Left lung (tissue), 4 donors: ENCODE measurements at regions not wholly inside any gene's neighbourhood (a gene's known extent, or its start where the extent isn't known, plus 50 kb on each side); places are given as distances from the start of the nearest gene placed in this dataset.

Source experiments
- ATAC-seq: fragments of 200-7000 bp; cut with Tn5 transposase; one replicate; pipeline ENCODE4 v1.9.1; 2020; ENCODE audit warnings: moderate library complexity
- DNase-seq, 4 donors: peaks; one replicate each; pipeline ENCODE4 v3.0.0-alpha.2; 2013 to 2020
- H3K27ac ChIP-seq, 2 donors: fragments of 200-600 bp; sonication (generic) in 1 of 2; one replicate each; pipeline versions ENCODE4 v1.5.0 to v1.8.0; 2020 to 2021
- H3K27me3 ChIP-seq, 2 donors: fragments of 200-600 bp; sonication (generic) in 1 of 2; one replicate each; pipeline versions ENCODE4 v1.5.0 to v1.8.0; 2020 to 2021
- H3K36me3 ChIP-seq, 2 donors: fragments of 200-600 bp; sonication (generic) in 1 of 2; one replicate each; pipeline versions ENCODE4 v1.5.0 to v1.8.0; 2020 to 2021
- H3K4me1 ChIP-seq, 2 donors: fragments of 200-600 bp; one replicate each; pipeline ENCODE4 v1.8.0; 2021
- H3K4me3 ChIP-seq, 2 donors: fragments of 200-600 bp; sonication (generic) in 1 of 2; one replicate each; pipeline versions ENCODE4 v1.5.0 to v1.8.0; 2020 to 2021; ENCODE audit warnings: mild to moderate bottlenecking in 1 of 2
- H3K9me3 ChIP-seq, 2 donors: fragments of 200-600 bp; sonication (generic) in 1 of 2; one replicate each; pipeline versions ENCODE4 v1.5.0 to v1.8.0; 2020 to 2021
- CTCF ChIP-seq, 2 donors: fragments of 200-600 bp; sonication (generic) in 1 of 2; IDR thresholded peaks; one replicate each; pipeline versions ENCODE4 v1.5.0 to v1.8.0; 2021; ENCODE audit warnings: antibody characterized with exemption in 2 of 2
- intact Hi-C, 2 donors: fragments of 100-400 bp; cut with DNase I; formaldehyde crosslinking; loops; one replicate each; pipeline versions ENCODE4 v1.11.2 to v1.14.2; 2022
- donor health status: DM: no; HTN: yes; CAD: no.
- donor health status: DM: no; HTN: no; CAD: no.

- no peaks in the 10 kb centered on the region for H3K36me3 ChIP-seq
- H3K9me3 ChIP-seq: no peaks in the 10 kb centered on the region
- H3K27me3 ChIP-seq: no peaks in the 10 kb centered on the region
- no peak for TF ChIP-seq CTCF (IDR thresholded peaks at IDR 0.05)
- no peaks in the 10 kb centered on the region for H3K4me1 ChIP-seq
- DNase-seq (no peak), ATAC-seq (no peak)
- no peak overlapping the region for H3K27ac ChIP-seq
- no peak overlapping the region for H3K4me3 ChIP-seq
- intact Hi-C loops: no loop called here
Measured at GRCh38 chr5:168169791-168170190, 121.7 kb upstream of the WWC1 start.

GRCh38 chr5:168171901-168172759, 119.3 kb upstream of the WWC1 start:
- Histone ChIP-seq H3K4me1 (no peaks in the 10 kb centered on the region), H3K27ac (no peak overlapping the region), H3K36me3 (no peaks in the 10 kb centered on the region), H3K4me3 (no peak overlapping the region), H3K9me3 (no peaks in the 10 kb centered on the region), H3K27me3 (no peaks in the 10 kb centered on the region)
- intact Hi-C loops: no loop called here
- ATAC-seq (peak; percentile 70), DNase-seq (no peak)
- TF ChIP-seq CTCF (IDR thresholded peaks at IDR 0.05): no peak

- Histone ChIP-seq H3K36me3 (no peaks in the 10 kb centered on the region), H3K9me3 (no peaks in the 10 kb centered on the region), H3K27me3 (no peaks in the 10 kb centered on the region), H3K4me1 (no peaks in the 10 kb centered on the region), H3K27ac (no peak overlapping the region), H3K4me3 (no peak overlapping the region)
- DNase-seq: no peak
- intact Hi-C loops: no loop called here
- no peak for TF ChIP-seq CTCF (IDR thresholded peaks at IDR 0.05)
- ATAC-seq: no peak
Measured at GRCh38 chr5:168172760-168173223, 118.7 kb upstream of the WWC1 start.

- no peak for TF ChIP-seq CTCF (IDR thresholded peaks at IDR 0.05)
- DNase-seq (no peak), ATAC-seq (no peak)
- H3K36me3 ChIP-seq: no peaks in the 10 kb centered on the region
- no peaks in the 10 kb centered on the region for H3K9me3 ChIP-seq
- H3K27me3 ChIP-seq: no peaks in the 10 kb centered on the region
- no peak overlapping the region for H3K27ac ChIP-seq
- intact Hi-C loops: no loop called here
- no peaks in the 10 kb centered on the region for H3K4me1 ChIP-seq
- no peak overlapping the region for H3K4me3 ChIP-seq
Measured at GRCh38 chr5:168174376-168174775, 117.1 kb upstream of the WWC1 start.

GRCh38 chr5:168176251-168176650, 115.2 kb upstream of the WWC1 start:
- Histone ChIP-seq H3K4me3 (no peak overlapping the region), H3K4me1 (no peaks in the 10 kb centered on the region), H3K27ac (no peak overlapping the region), H3K27me3 (no peaks in the 10 kb centered on the region), H3K36me3 (no peaks in the 10 kb centered on the region), H3K9me3 (no peaks in the 10 kb centered on the region)
- TF ChIP-seq CTCF (IDR thresholded peaks at IDR 0.05): no peak
- intact Hi-C loops: no loop called here
- no peak for ATAC-seq
- DNase-seq: no peak
